SH-SY5Y (cell line): ENCODE measurements at regions not wholly inside any gene's neighbourhood (a gene's known extent, or its start where the extent isn't known, plus 50 kb on each side); places are given as distances from the start of the nearest gene placed in this dataset.

Source experiments
- GATA2 ChIP-seq: IDR thresholded peaks from 2 replicates; pipeline ENCODE4 v1.6.1; 2011; ENCODE audit warnings: mild to moderate bottlenecking, low read depth, low read length
- GATA3 ChIP-seq: IDR thresholded peaks from 2 replicates; pipeline ENCODE4 v1.6.1; 2011; ENCODE audit warnings: low read depth, mild to moderate bottlenecking, low read length, moderate library complexity

DNA sequence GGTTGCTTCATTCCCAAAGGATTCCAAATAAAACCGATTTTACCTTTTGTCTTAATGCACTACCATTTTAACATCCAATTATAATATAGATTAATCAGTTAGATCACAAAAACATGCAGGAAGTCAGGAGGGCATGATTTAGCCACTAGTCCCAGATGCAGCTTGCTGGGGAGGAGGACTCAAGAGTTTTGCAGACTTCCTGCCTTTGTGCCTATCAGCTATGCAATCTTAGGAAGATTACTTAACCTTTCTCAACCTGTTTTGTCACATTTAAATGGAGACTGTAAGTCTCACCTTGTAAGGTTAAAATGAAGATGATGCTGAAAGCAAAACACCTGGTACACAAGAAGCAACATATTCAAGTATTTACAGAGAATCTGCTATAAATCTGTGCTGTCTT, 242.4 kb upstream of the GOLIM4 start:
- TF ChIP-seq GATA2: no peak
- TF ChIP-seq GATA3: no peak
